ENCODE measurements at regions not wholly inside any gene's neighbourhood (a gene's known extent, or its start where the extent isn't known, plus 50 kb on each side); places are given as distances from the start of the nearest gene placed in this dataset.

GRCh38 chr1:229035748-229036082 lies 235.2 kb upstream of the RAB4A start:
- Histone ChIP-seq H2AK5ac (ENCODE audit: low read length, severe bottlenecking) (no peak overlapping the region), H3K79me1 (replicated peaks; ENCODE audit: low read length, poor library complexity, severe bottlenecking) (no peaks in the 10 kb centered on the region), H3K14ac (ENCODE audit: low read length in 2 of 2) (no peak overlapping the region), H3K23ac (ENCODE audit: low read length in 2 of 2) (no peak overlapping the region), H2BK120ac (ENCODE audit: low read depth, low read length) (no peak overlapping the region), H2BK15ac (ENCODE audit: low read depth, poor library complexity, severe bottlenecking) (no peak overlapping the region), H3K27ac (ENCODE audit: low read length, poor library complexity, severe bottlenecking) (no peak overlapping the region), H3K9me3 (ENCODE audit: control insufficient read depth, low read length) (no peaks in the 10 kb centered on the region), H3K4ac (ENCODE audit: low read depth in 1 of 2, low read length in 2 of 2) (no peak overlapping the region), H3K9ac (ENCODE audit: low read length) (no peak overlapping the region), H4K8ac (ENCODE audit: low read length) (no peak overlapping the region), H2BK5ac (ENCODE audit: low read depth, low read length, poor library complexity, severe bottlenecking) (no peak overlapping the region), H3K4me2 (ENCODE audit: low read length, poor library complexity, severe bottlenecking) (no peak overlapping the region), H2BK12ac (ENCODE audit: low read length in 2 of 2) (no peak overlapping the region), H4K91ac (ENCODE audit: low read length) (no peak overlapping the region), H3K27me3 (ENCODE audit: control insufficient read depth in 1 of 2, insufficient read depth in 1 of 2, low read length in 2 of 2) (peaks cover 25 to 63% of the 10 kb centered on the region in 2 experiments), H3K36me3 (ENCODE audit: control insufficient read depth in 1 of 2, insufficient read depth in 2 of 2, low read depth in 1 of 2, low read length in 2 of 2) (no peaks in the 10 kb centered on the region), H2AFZ (ENCODE audit: low read depth, low read length) (no peak overlapping the region), H3K4me3 (ENCODE audit: insufficient read depth in 1 of 2, low read depth in 1 of 2, low read length in 2 of 2) (no peak overlapping the region), H3K4me1 (ENCODE audit: control insufficient read depth, insufficient read depth, low read depth, low read length) (no peaks in the 10 kb centered on the region), H3K18ac (ENCODE audit: low read depth in 1 of 2, low read length in 2 of 2) (no peak overlapping the region)
- 97% methylated on average over 2 of the region's 2 CpGs for WGBS
- DNase-seq = no peak

DNA sequence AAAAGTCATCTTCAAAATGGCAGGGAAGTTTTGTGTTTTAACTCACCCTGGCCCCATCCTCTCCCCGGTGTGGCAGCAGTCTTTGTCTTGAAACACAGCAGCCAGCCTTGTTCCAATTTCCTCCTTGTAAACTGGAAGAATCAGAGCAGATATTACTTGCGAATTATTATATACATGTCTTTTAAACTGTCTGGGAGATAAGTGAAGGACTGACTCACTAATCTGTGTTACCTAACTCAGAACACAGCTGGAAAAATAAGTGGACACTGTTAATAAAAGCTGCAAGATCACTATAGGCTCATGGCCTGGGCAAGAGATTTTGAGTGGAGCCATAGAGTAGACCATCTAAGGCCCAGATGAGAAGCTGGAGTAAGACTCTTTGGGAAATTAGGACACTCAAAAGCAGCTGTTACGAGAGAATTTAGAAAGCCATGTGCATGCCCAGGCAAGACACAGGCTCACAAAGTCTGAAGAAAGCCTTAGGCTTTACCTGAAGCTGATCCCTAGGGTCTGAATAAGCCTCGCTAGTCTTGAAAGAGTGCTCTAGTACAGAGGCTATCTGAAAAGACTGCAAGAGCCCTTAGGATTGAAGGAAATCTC lies 233.0 kb upstream of the RAB4A start:
- no peak for DNase-seq
- H3K27me3 ChIP-seq (ENCODE audit: control insufficient read depth in 1 of 2, insufficient read depth in 1 of 2, low read length in 2 of 2) = peaks cover 25 to 49% of the 10 kb centered on the region in 2 experiments
- H4K91ac ChIP-seq (ENCODE audit: low read length) = no peak overlapping the region
- no peak overlapping the region for H3K4me3 ChIP-seq (ENCODE audit: insufficient read depth in 1 of 2, low read depth in 1 of 2, low read length in 2 of 2)
- H2BK15ac ChIP-seq (ENCODE audit: low read depth, poor library complexity, severe bottlenecking) = no peak overlapping the region
- no peak overlapping the region for H4K8ac ChIP-seq (ENCODE audit: low read length)
- H2BK5ac ChIP-seq (ENCODE audit: low read depth, low read length, poor library complexity, severe bottlenecking) = no peak overlapping the region
- H3K4me1 ChIP-seq (ENCODE audit: control insufficient read depth, insufficient read depth, low read depth, low read length) = no peaks in the 10 kb centered on the region
- peak overlapping the region; percentile 61 for H2BK120ac ChIP-seq (ENCODE audit: low read depth, low read length)
- no peak overlapping the region for H3K4me2 ChIP-seq (ENCODE audit: low read length, poor library complexity, severe bottlenecking)
- no peak overlapping the region for H3K27ac ChIP-seq (ENCODE audit: low read length, poor library complexity, severe bottlenecking)
- H3K9me3 ChIP-seq (ENCODE audit: control insufficient read depth, low read length) = no peaks in the 10 kb centered on the region
- no peak overlapping the region for H3K9ac ChIP-seq (ENCODE audit: low read length)
- no peaks in the 10 kb centered on the region for H3K36me3 ChIP-seq (ENCODE audit: control insufficient read depth in 1 of 2, insufficient read depth in 2 of 2, low read depth in 1 of 2, low read length in 2 of 2)
- H3K4ac ChIP-seq (ENCODE audit: low read depth in 1 of 2, low read length in 2 of 2) = no peak overlapping the region
- no peak overlapping the region for H2AFZ ChIP-seq (ENCODE audit: low read depth, low read length)
- no peak overlapping the region for H3K14ac ChIP-seq (ENCODE audit: low read length in 2 of 2)
- H3K79me1 ChIP-seq (replicated peaks; ENCODE audit: low read length, poor library complexity, severe bottlenecking) = no peaks in the 10 kb centered on the region
- peak overlapping the region in 1 of 2 experiments; percentile 62 for H3K18ac ChIP-seq (ENCODE audit: low read depth in 1 of 2, low read length in 2 of 2)
- no peak overlapping the region for H2AK5ac ChIP-seq (ENCODE audit: low read length, severe bottlenecking)
- no peak overlapping the region for H2BK12ac ChIP-seq (ENCODE audit: low read length in 2 of 2)
- no peak overlapping the region for H3K23ac ChIP-seq (ENCODE audit: low read length in 2 of 2)
- WGBS = 94% methylated on average over 3 of the region's 4 CpGs

GRCh38 chr1:229040630-229041358 lies 230.1 kb upstream of the RAB4A start:
- Histone ChIP-seq H3K9me3 (ENCODE audit: control insufficient read depth, low read length) (no peaks in the 10 kb centered on the region), H2BK120ac (ENCODE audit: low read depth, low read length) (no peak overlapping the region), H4K8ac (ENCODE audit: low read length) (no peak overlapping the region), H3K27ac (ENCODE audit: low read length, poor library complexity, severe bottlenecking) (no peak overlapping the region), H3K9ac (ENCODE audit: low read length) (no peak overlapping the region), H3K79me1 (replicated peaks; ENCODE audit: low read length, poor library complexity, severe bottlenecking) (no peaks in the 10 kb centered on the region), H3K4me2 (ENCODE audit: low read length, poor library complexity, severe bottlenecking) (no peak overlapping the region), H2AFZ (ENCODE audit: low read depth, low read length) (no peak overlapping the region), H3K27me3 (ENCODE audit: control insufficient read depth in 1 of 2, insufficient read depth in 1 of 2, low read length in 2 of 2) (peaks cover 21 to 32% of the 10 kb centered on the region in 2 experiments), H2BK15ac (ENCODE audit: low read depth, poor library complexity, severe bottlenecking) (no peak overlapping the region), H3K36me3 (ENCODE audit: control insufficient read depth in 1 of 2, insufficient read depth in 2 of 2, low read depth in 1 of 2, low read length in 2 of 2) (no peaks in the 10 kb centered on the region), H3K4me1 (ENCODE audit: control insufficient read depth, insufficient read depth, low read depth, low read length) (no peaks in the 10 kb centered on the region), H4K91ac (ENCODE audit: low read length) (no peak overlapping the region), H2BK5ac (ENCODE audit: low read depth, low read length, poor library complexity, severe bottlenecking) (no peak overlapping the region), H2BK12ac (ENCODE audit: low read length in 2 of 2) (no peak overlapping the region), H3K23ac (ENCODE audit: low read length in 2 of 2) (no peak overlapping the region), H3K4ac (ENCODE audit: low read depth in 1 of 2, low read length in 2 of 2) (no peak overlapping the region), H3K18ac (ENCODE audit: low read depth in 1 of 2, low read length in 2 of 2) (no peak overlapping the region), H2AK5ac (ENCODE audit: low read length, severe bottlenecking) (no peak overlapping the region), H3K4me3 (ENCODE audit: insufficient read depth in 1 of 2, low read depth in 1 of 2, low read length in 2 of 2) (no peak overlapping the region), H3K14ac (ENCODE audit: low read length in 2 of 2) (no peak overlapping the region)
- no peak for DNase-seq
- 94% methylated on average over 5 of the region's 6 CpGs for WGBS

GRCh38 chr1:229041946-229042345 lies 229.0 kb upstream of the RAB4A start:
- Histone ChIP-seq H3K27me3 (ENCODE audit: control insufficient read depth in 1 of 2, insufficient read depth in 1 of 2, low read length in 2 of 2) (peaks cover 20 to 33% of the 10 kb centered on the region in 2 experiments), H3K23ac (ENCODE audit: low read length in 2 of 2) (no peak overlapping the region), H3K36me3 (ENCODE audit: control insufficient read depth in 1 of 2, insufficient read depth in 2 of 2, low read depth in 1 of 2, low read length in 2 of 2) (no peaks in the 10 kb centered on the region), H3K4me1 (ENCODE audit: control insufficient read depth, insufficient read depth, low read depth, low read length) (no peaks in the 10 kb centered on the region), H3K9ac (ENCODE audit: low read length) (no peak overlapping the region), H3K9me3 (ENCODE audit: control insufficient read depth, low read length) (no peaks in the 10 kb centered on the region), H3K79me1 (replicated peaks; ENCODE audit: low read length, poor library complexity, severe bottlenecking) (no peaks in the 10 kb centered on the region), H3K4ac (ENCODE audit: low read depth in 1 of 2, low read length in 2 of 2) (no peak overlapping the region), H2BK5ac (ENCODE audit: low read depth, low read length, poor library complexity, severe bottlenecking) (no peak overlapping the region), H3K4me2 (ENCODE audit: low read length, poor library complexity, severe bottlenecking) (no peak overlapping the region), H2BK12ac (ENCODE audit: low read length in 2 of 2) (no peak overlapping the region), H4K8ac (ENCODE audit: low read length) (no peak overlapping the region), H3K4me3 (ENCODE audit: insufficient read depth in 1 of 2, low read depth in 1 of 2, low read length in 2 of 2) (no peak overlapping the region), H3K14ac (ENCODE audit: low read length in 2 of 2) (no peak overlapping the region), H3K18ac (ENCODE audit: low read depth in 1 of 2, low read length in 2 of 2) (no peak overlapping the region), H4K91ac (ENCODE audit: low read length) (no peak overlapping the region), H2AFZ (ENCODE audit: low read depth, low read length) (no peak overlapping the region), H2BK120ac (ENCODE audit: low read depth, low read length) (no peak overlapping the region), H2AK5ac (ENCODE audit: low read length, severe bottlenecking) (no peak overlapping the region), H2BK15ac (ENCODE audit: low read depth, poor library complexity, severe bottlenecking) (no peak overlapping the region), H3K27ac (ENCODE audit: low read length, poor library complexity, severe bottlenecking) (no peak overlapping the region)
- DNase-seq = no peak
- 84% methylated on average over 6 of the region's 9 CpGs for whole genome bisulfite sequencing
